PC-3 (cell line): ENCODE measurements at regions not wholly inside any gene's neighbourhood (a gene's known extent, or its start where the extent isn't known, plus 50 kb on each side); places are given as distances from the start of the nearest gene placed in this dataset.

Source experiments
- ATAC-seq: fragments of 200-7000 bp; cut with Tn5 transposase; 2 replicates; pipeline ENCODE4 v1.9.1; 2020; ENCODE audit warnings: mild to moderate bottlenecking, moderate library complexity
- BruUV-seq: library from RNA; stranded (reverse); fragments of 400-500 nt; replicated peaks from 2 replicates; lab custom pipeline; 2021; lab: Mats Ljungman, UMichigan
- CTCF ChIA-PET: fragments of 300-600 bp; sonication (Branson Sonifier 250); formaldehyde crosslinking; loops from one replicate; lab custom pipeline; 2022; ENCODE audit warnings: antibody characterized with exemption; lab: Charles Lee
- POLR2A ChIA-PET: fragments of 300-600 bp; sonication (Branson Sonifier 250); formaldehyde crosslinking; loops from one replicate; lab custom pipeline; 2022; ENCODE audit warnings: antibody characterized with exemption; ENCODE audit not compliant: unreplicated experiment; lab: Charles Lee
- DNase-seq: peaks from one replicate; pipeline ENCODE4 v3.0.0-alpha.2; 2015
- H2AFZ ChIP-seq: fragments of 300-600 bp; sonication (generic); 2 replicates; pipeline ENCODE4 v1.6.0; 2016; ENCODE audit warnings: antibody characterized with exemption, low read length
- H3F3A ChIP-seq: fragments of 300-600 bp; sonication (generic); one replicate; pipeline ENCODE4 v1.6.0; 2017; ENCODE audit warnings: antibody characterized with exemption, low read length, control low read depth, mild to moderate bottlenecking; ENCODE audit not compliant: unreplicated experiment
- H3K27ac ChIP-seq: fragments of 300-600 bp; sonication (generic); 2 replicates; pipeline ENCODE4 v1.5.1; 2016; ENCODE audit warnings: mild to moderate bottlenecking, low read length
- H3K27me3 ChIP-seq: fragments of 300-600 bp; sonication (generic); 2 replicates; pipeline ENCODE4 v1.6.1; 2016; ENCODE audit warnings: low read length, mixed read lengths
- H3K36me3 ChIP-seq: fragments of 300-600 bp; sonication (generic); 2 replicates; pipeline ENCODE4 v1.6.1; 2016; ENCODE audit warnings: low read depth, mixed run types, low read length, mixed read lengths
- H3K4me1 ChIP-seq: fragments of 300-600 bp; sonication (generic); 2 replicates; pipeline ENCODE4 v1.5.1; 2016; ENCODE audit warnings: low read length; ENCODE audit not compliant: insufficient read depth
- H3K4me2 ChIP-seq: fragments of 300-600 bp; sonication (generic); 2 replicates; pipeline ENCODE4 v1.6.0; 2016; ENCODE audit warnings: low read length
- H3K4me3 ChIP-seq: fragments of 300-600 bp; sonication (generic); 2 replicates; pipeline ENCODE4 v1.5.1; 2016; ENCODE audit warnings: mild to moderate bottlenecking, low read length, mixed read lengths
- H3K79me2 ChIP-seq: fragments of 300-600 bp; sonication (generic); 2 replicates; pipeline ENCODE4 v1.6.1; 2017; ENCODE audit warnings: low read length, mixed read lengths
- H3K9ac ChIP-seq: fragments of 300-600 bp; sonication (generic); 2 replicates; pipeline ENCODE4 v1.6.0; 2016; ENCODE audit warnings: mild to moderate bottlenecking, low read length
- H3K9me2 ChIP-seq: fragments of 300-600 bp; sonication (generic); replicated peaks from 2 replicates; pipeline ENCODE4 v1.6.1; 2016; ENCODE audit warnings: mixed run types, low read length, mixed read lengths
- H3K9me3 ChIP-seq: fragments of 300-600 bp; sonication (generic); 2 replicates; pipeline ENCODE4 v1.6.1; 2016; ENCODE audit warnings: low read length, mixed read lengths
- H4K20me1 ChIP-seq: fragments of 300-600 bp; sonication (generic); 2 replicates; pipeline ENCODE4 v1.6.1; 2016; ENCODE audit warnings: low read length, mixed read lengths
- CTCF ChIP-seq: fragments of 300-600 bp; sonication (generic); conservative IDR thresholded peaks from 2 replicates; pipeline ENCODE4 v1.5.1; 2017; ENCODE audit warnings: antibody characterized with exemption, low read depth, mild to moderate bottlenecking, low read length
- EZH2 ChIP-seq: fragments of 300-600 bp; sonication (generic); IDR thresholded peaks from one replicate; pipeline ENCODE4 v1.6.1; 2017; ENCODE audit warnings: antibody characterized with exemption, mild to moderate bottlenecking, low read length; ENCODE audit not compliant: unreplicated experiment
- EZH2phosphoT487 ChIP-seq: fragments of 300-600 bp; sonication (generic); IDR thresholded peaks from 2 replicates; pipeline ENCODE4 v1.6.1; 2018; ENCODE audit warnings: mild to moderate bottlenecking, antibody characterized with exemption, low read length, borderline replicate concordance
- intact Hi-C: fragments of 100-400 bp; cut with micrococcal nuclease; formaldehyde crosslinking; loops from 2 replicates; pipeline ENCODE4 v1.9.0; 2023

GRCh38 chr1:115144176-115144575 is 54.9 kb upstream of the TSPAN2 start:
- no peak overlapping the region for H3K9ac ChIP-seq
- H3K79me2 ChIP-seq, result no peaks in the 10 kb centered on the region
- H3K27me3 ChIP-seq, result no peaks in the 10 kb centered on the region
- no peak for DNase-seq
- CTCF ChIA-PET, result no interaction called here
- H3F3A ChIP-seq, result no peaks in the 10 kb centered on the region
- no peak overlapping the region for H3K4me3 ChIP-seq
- no peaks in the 10 kb centered on the region for H4K20me1 ChIP-seq
- H3K9me2 ChIP-seq, result no peaks in the 10 kb centered on the region
- no peak overlapping the region for H3K27ac ChIP-seq
- H3K4me2 ChIP-seq, result no peak overlapping the region
- H3K9me3 ChIP-seq, result no peaks in the 10 kb centered on the region
- no peak overlapping the region for H2AFZ ChIP-seq
- BruUV-seq, result no TSS peak
- POLR2A ChIA-PET, result no interaction called here
- H3K36me3 ChIP-seq, result no peaks in the 10 kb centered on the region
- peaks cover 15% of the 10 kb centered on the region for H3K4me1 ChIP-seq
- intact Hi-C loops, result no loop called here
- TF ChIP-seq EZH2 (no peak), EZH2phosphoT487 (no peak), CTCF (no peak)
- ATAC-seq, result no peak

DNA sequence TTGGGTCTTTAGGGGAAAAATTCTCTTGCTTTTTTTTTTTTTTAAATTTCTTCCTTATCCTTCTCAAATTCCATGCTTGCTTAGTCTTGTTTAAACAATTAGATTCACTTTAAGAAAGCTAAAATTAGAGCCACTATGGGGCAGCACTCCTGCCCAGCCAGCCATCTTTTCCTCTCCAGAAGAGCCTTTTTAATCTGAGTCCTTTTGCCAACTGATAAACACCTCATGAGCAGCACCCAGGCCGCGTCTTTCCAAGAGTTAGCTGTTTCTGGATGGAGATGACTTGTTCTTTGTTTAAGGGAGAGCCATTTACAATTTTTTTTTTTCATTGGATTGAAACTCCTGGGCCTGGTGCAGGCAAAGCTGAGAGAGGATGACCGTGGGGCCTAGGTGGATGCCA is 53.3 kb upstream of the TSPAN2 start:
- no peaks in the 10 kb centered on the region for H3K79me2 ChIP-seq
- no peaks in the 10 kb centered on the region for H3K36me3 ChIP-seq
- no peak overlapping the region for H3K4me2 ChIP-seq
- TF ChIP-seq CTCF, result peak; percentile 45
- no peak for TF ChIP-seq EZH2phosphoT487
- peak; percentile 10; the same call in 1 of the 2 replicates for ATAC-seq
- no peak overlapping the region for H3K27ac ChIP-seq
- no peak overlapping the region for H3K4me3 ChIP-seq
- no peaks in the 10 kb centered on the region for H3F3A ChIP-seq
- intact Hi-C loops, result no loop called here
- H3K9me3 ChIP-seq, result no peaks in the 10 kb centered on the region
- CTCF ChIA-PET, result interaction anchor here (0.6 to 1.0 kb wide), 4 partner anchors 48 to 1119 kb away, joined by 3 to 10 read pairs (median 6); no protein-coding TSS in a partner anchor
- peaks cover 21% of the 10 kb centered on the region for H3K4me1 ChIP-seq
- no peak overlapping the region for H3K9ac ChIP-seq
- no peaks in the 10 kb centered on the region for H4K20me1 ChIP-seq
- BruUV-seq, result no TSS peak
- DNase-seq, result no peak
- H2AFZ ChIP-seq, result no peak overlapping the region
- H3K9me2 ChIP-seq, result no peaks in the 10 kb centered on the region
- POLR2A ChIA-PET, result no interaction called here
- H3K27me3 ChIP-seq, result no peaks in the 10 kb centered on the region

DNA sequence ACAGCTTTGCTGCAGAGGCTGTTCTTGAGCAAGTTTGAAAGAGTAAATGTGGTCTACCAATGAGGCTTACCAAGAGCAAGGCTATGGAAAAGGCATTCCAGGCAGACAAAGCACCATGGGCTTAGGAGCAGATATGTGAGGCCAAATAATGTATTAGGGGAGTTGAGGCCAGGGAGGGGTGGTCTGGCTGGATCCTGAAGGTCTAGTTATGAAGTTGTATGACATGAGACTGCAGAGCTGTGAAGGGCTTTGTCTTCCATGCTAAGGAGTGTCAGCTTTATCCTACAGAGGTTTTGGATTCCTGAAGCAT is 51.8 kb upstream of the TSPAN2 start:
- BruUV-seq, result no TSS peak
- POLR2A ChIA-PET, result no interaction called here
- no peak for DNase-seq

More for the DNA sequence above, 51.8 kb upstream of the TSPAN2 start:
- H3K4me2 ChIP-seq, result no peak overlapping the region
- ATAC-seq, result no peak
- H3K79me2 ChIP-seq, result no peaks in the 10 kb centered on the region
- no peaks in the 10 kb centered on the region for H3K9me2 ChIP-seq
- H3F3A ChIP-seq, result no peaks in the 10 kb centered on the region
- no peaks in the 10 kb centered on the region for H3K9me3 ChIP-seq
- no peaks in the 10 kb centered on the region for H3K27me3 ChIP-seq
- no peaks in the 10 kb centered on the region for H3K36me3 ChIP-seq
- TF ChIP-seq CTCF, result no peak
- TF ChIP-seq EZH2, result no peak
- TF ChIP-seq EZH2phosphoT487, result no peak
- peaks cover 35% of the 10 kb centered on the region for H3K4me1 ChIP-seq
- intact Hi-C loops, result no loop called here
- no peaks in the 10 kb centered on the region for H4K20me1 ChIP-seq
- H3K4me3 ChIP-seq, result no peak overlapping the region
- no peak overlapping the region for H3K9ac ChIP-seq
- no peak overlapping the region for H2AFZ ChIP-seq
- H3K27ac ChIP-seq, result no peak overlapping the region
- CTCF ChIA-PET, result no interaction called here
